GM12873 (cell line): ENCODE measurements at regions not wholly inside any gene's neighbourhood (a gene's known extent, or its start where the extent isn't known, plus 50 kb on each side); places are given as distances from the start of the nearest gene placed in this dataset.

Source experiments
- TF ChIP-seq, protein P1 (sequence below): IDR thresholded peaks from 2 replicates; pipeline ENCODE4 v1.5.1; 2012; ENCODE audit warnings: low read depth, mild to moderate bottlenecking, moderate library complexity, low read length, control low read depth; ENCODE audit not compliant: insufficient read depth; ENCODE audit errors: missing control alignments

DNA sequence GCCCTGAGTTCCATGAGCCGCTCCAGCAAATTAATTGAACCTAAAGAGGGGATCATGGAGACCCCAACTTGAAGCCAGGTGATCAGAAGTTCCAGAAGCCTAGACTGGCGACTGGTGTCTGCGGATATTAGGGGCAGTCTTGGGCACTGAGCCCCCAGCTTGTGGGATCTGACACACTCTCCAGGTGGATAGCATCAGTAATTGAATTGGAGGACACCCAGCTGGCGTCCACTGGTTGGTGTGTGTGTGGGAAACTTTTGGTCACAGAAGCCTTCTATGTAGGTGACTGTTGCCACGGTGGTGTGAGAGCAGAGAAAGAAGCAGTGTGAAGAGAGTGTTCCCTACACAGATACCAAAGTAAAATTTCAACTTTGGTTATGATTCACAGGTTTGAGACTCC lies 106.0 kb upstream of the ADPGK start:
- TF ChIP-seq, protein P1, sequence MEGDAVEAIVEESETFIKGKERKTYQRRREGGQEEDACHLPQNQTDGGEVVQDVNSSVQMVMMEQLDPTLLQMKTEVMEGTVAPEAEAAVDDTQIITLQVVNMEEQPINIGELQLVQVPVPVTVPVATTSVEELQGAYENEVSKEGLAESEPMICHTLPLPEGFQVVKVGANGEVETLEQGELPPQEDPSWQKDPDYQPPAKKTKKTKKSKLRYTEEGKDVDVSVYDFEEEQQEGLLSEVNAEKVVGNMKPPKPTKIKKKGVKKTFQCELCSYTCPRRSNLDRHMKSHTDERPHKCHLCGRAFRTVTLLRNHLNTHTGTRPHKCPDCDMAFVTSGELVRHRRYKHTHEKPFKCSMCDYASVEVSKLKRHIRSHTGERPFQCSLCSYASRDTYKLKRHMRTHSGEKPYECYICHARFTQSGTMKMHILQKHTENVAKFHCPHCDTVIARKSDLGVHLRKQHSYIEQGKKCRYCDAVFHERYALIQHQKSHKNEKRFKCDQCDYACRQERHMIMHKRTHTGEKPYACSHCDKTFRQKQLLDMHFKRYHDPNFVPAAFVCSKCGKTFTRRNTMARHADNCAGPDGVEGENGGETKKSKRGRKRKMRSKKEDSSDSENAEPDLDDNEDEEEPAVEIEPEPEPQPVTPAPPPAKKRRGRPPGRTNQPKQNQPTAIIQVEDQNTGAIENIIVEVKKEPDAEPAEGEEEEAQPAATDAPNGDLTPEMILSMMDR, result no peak

DNA sequence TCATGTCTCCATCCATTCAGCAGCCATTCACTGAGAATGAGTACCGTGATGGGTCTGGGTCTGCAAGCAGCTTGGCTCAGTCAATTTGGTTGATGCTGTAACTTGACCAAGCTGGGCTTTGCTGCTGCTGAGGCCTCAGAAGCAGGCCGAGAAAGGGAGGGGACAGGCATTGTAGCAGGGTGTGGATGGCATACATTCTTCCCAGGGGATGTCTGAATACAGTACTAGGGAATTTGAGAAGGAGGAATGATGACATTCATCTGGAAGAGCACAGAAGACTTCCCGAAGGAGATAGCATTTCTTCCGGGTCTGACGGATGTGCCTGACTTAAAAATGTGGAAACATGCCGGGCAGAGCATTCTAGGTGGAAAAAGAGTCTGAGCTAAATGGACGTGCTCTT lies 105.3 kb upstream of the ADPGK start:
- TF ChIP-seq, protein P1, result no peak

DNA sequence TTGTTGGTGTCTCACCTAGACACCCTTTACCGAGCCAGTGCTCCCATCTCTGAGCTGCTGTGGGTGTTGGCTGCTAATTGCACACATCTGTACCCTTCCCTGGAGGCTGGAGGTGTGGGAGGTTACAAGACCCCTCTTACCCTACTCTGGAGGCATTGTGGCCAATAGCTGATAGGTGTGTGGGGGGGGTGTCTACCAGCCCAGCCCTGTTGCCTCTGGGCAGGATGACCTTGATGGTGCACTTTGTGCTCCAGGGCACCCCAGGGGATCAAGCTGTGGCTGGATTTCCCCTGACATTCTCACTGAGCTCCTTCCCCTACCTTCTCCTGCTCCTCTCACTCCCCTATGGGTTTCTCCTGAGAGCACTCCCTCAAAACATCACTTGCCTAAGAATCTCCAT lies 104.7 kb upstream of the ADPGK start:
- TF ChIP-seq, protein P1, result no peak

DNA sequence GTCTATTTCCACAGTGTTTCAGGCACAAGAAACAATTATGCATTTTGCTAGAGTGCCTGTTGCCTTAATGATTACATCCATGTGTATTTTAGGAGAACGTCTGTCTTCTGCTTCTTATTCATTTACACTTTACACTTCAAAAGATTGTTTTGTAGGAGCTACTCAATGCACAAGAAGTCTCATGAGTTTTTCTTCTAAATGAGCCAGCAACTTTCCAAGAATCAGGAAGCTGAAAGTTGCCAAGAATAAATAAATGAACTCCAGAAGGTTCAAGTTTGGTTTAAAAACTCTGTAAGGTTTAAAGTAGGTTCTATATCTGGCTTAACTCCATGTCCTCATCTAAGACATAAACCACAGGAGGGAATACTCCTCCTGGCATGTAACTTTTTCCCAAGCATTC lies 103.8 kb upstream of the ADPGK start:
- TF ChIP-seq, protein P1, result no peak

DNA sequence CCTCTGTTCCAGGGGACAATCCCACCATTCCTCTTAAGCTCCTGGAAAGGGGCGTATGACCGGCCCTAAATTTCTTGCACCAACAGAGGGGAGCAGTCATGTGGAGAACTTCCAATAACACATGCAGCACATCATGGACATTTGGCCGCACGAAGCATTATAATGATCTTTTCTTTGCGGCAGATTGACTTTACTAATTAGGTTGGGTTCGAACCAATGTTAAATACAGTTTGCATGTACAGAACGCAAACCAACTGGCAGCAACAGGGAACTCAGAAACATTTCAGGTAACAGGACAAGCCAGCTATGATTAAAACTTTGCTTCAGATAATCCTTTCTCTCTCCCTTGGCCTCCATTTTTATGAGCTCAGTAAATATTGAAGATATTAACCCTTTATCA lies 100.8 kb upstream of the ADPGK start:
- TF ChIP-seq, protein P1, result no peak

DNA sequence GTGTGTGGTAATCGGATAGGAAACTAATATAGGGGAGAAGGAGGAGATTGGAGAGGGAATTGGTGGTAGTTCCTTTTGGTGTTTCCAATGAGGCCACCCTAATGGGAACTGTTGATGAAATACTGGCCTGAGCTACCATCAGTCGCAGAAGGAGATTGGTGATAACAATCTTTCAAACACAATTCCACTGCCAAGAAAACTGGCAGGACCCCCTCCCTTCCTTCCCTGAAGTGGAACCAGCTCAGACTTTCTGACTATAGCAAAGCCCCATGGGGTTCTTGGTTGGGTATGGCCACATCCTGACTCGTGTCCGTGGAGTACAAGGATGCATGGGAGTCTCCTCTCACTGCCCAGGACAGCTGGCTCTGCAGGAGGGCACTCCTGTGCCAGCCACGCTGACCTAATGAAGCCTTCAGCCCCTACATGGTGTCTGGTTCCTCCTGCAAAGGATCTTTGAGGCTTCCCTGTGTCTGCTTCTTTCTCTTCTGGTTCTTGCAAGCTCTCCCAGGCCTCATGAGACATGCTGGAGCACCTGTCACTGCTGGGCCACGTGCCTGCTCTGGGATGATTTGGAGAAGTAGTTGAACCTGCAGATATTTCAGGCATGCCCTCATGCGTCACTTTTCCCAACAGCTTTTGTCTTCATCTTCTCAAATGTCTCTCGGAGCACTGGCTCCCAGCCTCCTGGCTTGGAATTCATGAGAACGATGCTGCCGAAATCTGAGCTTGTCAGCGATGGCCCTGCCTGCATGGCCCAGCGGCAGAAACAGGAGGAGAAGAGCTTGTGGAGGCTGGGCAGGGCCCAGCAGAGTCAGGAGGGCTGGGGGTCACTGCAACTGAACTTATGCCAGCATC lies 90.0 kb upstream of the ADPGK start:
- TF ChIP-seq, protein P1, result no peak

DNA sequence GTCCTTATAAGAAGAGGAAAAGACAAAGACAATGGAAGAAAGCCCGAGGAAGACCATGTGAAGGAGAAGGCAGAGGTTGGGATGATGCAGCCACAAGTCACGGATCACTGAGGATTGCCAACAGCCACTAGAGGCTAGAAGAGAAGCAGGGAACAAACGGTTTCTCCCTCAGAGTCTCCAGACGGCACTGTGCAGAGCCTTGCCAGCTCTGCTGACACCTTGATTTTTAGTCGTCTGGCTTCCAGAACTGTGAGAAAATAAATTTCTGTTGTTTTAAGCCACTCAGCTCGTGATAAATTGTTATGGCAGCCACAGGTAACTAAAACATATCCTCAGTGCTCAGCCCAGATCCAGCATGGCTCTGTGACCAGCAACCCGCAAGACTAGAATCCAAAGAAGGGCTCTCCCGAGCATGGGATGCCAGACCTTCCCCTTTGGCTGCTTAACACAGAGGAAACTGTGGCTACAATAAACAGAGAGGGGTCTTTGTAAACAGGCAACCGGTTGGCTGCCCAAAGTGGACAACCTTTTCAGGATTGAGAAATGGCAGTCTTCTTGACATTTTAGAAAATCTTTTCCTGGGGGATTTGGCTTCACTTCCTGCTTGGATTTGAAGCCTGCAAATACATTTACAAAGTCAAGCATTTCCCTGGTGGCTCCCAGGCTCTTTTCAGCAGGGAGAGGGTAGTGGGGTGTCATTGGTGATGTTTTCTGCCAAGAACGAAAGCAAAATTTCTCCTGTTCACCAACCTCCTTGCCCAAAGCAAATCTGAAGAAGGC lies 88.7 kb upstream of the ADPGK start:
- TF ChIP-seq, protein P1, result no peak
